Mucosa of rectum (tissue), 2 donors: ENCODE measurements at regions not wholly inside any gene's neighbourhood (a gene's known extent, or its start where the extent isn't known, plus 50 kb on each side); places are given as distances from the start of the nearest gene placed in this dataset.

Experiments used
- H3K27ac ChIP-seq, 2 donors: one replicate each; pipeline ENCODE4 v1.7.0; 2013; ENCODE audit warnings: inconsistent platforms in 2 of 2, low read depth in 2 of 2, low read length in 2 of 2
- H3K27me3 ChIP-seq, 2 donors: one replicate each; pipeline ENCODE4 v1.7.0; 2013; ENCODE audit warnings: low read length in 2 of 2; ENCODE audit not compliant: control insufficient read depth in 2 of 2, insufficient read depth in 2 of 2
- H3K36me3 ChIP-seq, 2 donors: one replicate each; pipeline ENCODE4 v1.7.0; 2013; ENCODE audit warnings: low read length in 2 of 2; ENCODE audit not compliant: control insufficient read depth in 2 of 2, insufficient read depth in 2 of 2
- H3K4me1 ChIP-seq, 2 donors: one replicate each; pipeline ENCODE4 v1.7.0; 2013; ENCODE audit warnings: low read length in 2 of 2, mild to moderate bottlenecking in 1 of 2; ENCODE audit not compliant: control insufficient read depth in 2 of 2, insufficient read depth in 2 of 2
- H3K4me3 ChIP-seq, 2 donors: one replicate each; pipeline ENCODE4 v1.7.0; 2013; ENCODE audit warnings: low read length in 2 of 2
- H3K9ac ChIP-seq, 2 donors: one replicate each; pipeline ENCODE4 v1.7.0; 2013; ENCODE audit warnings: low read length in 2 of 2, low read depth in 1 of 2, mild to moderate bottlenecking in 1 of 2
- H3K9me3 ChIP-seq, 2 donors: one replicate each; pipeline ENCODE4 v1.7.0; 2013; ENCODE audit warnings: low read length in 2 of 2; ENCODE audit not compliant: control insufficient read depth in 2 of 2
- donor health status: healthy.
- donor health status: Normal muscosa, but diverticular disease.

- no peaks in the 10 kb centered on the region for H3K27me3 ChIP-seq
- H3K4me1 ChIP-seq, result peaks cover 6 to 11% of the 10 kb centered on the region in 2 donors
- no peak overlapping the region for H3K9ac ChIP-seq
- H3K9me3 ChIP-seq, result no peaks in the 10 kb centered on the region
- no peak overlapping the region for H3K4me3 ChIP-seq
- H3K36me3 ChIP-seq, result no peaks in the 10 kb centered on the region
- no peak overlapping the region for H3K27ac ChIP-seq
Measured at GRCh38 chr17:70668938-70669778, 499.8 kb downstream of the KCNJ2 start.

- Histone ChIP-seq H3K36me3 (no peaks in the 10 kb centered on the region), H3K9me3 (no peaks in the 10 kb centered on the region), H3K4me1 (no peaks in the 10 kb centered on the region), H3K27me3 (no peaks in the 10 kb centered on the region), H3K27ac (no peak overlapping the region), H3K4me3 (no peak overlapping the region), H3K9ac (no peak overlapping the region)
Measured at GRCh38 chr17:70674061-70674460, 504.7 kb downstream of the KCNJ2 start.

DNA sequence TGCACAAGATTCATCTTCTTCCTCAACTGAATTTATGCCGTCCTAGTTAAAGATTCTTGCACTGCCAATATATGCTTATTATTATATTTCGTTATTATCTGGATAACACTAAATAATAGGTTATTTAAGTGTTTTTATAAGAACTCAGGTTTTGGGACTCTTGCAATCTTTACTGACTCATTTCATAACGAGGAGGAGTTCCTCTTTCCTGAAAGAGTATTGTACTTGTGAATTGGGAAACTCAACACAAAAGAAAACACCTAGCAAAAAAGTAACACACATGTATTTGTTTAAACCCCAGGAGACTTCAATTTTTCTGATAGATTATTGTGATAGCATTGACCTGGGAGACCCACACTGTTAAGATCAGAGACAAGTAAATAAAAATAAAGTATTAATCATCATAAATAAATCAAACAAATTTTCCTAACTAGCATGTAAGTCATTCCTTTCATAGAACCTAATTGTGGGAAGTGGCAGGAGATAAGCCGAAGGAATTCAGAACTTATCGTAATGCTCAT is 505.8 kb downstream of the KCNJ2 start:
- no peaks in the 10 kb centered on the region for H3K36me3 ChIP-seq
- H3K4me3 ChIP-seq, result no peak overlapping the region
- no peaks in the 10 kb centered on the region for H3K4me1 ChIP-seq
- H3K9ac ChIP-seq, result no peak overlapping the region
- no peaks in the 10 kb centered on the region for H3K27me3 ChIP-seq
- no peak overlapping the region for H3K27ac ChIP-seq
- H3K9me3 ChIP-seq, result no peaks in the 10 kb centered on the region

DNA sequence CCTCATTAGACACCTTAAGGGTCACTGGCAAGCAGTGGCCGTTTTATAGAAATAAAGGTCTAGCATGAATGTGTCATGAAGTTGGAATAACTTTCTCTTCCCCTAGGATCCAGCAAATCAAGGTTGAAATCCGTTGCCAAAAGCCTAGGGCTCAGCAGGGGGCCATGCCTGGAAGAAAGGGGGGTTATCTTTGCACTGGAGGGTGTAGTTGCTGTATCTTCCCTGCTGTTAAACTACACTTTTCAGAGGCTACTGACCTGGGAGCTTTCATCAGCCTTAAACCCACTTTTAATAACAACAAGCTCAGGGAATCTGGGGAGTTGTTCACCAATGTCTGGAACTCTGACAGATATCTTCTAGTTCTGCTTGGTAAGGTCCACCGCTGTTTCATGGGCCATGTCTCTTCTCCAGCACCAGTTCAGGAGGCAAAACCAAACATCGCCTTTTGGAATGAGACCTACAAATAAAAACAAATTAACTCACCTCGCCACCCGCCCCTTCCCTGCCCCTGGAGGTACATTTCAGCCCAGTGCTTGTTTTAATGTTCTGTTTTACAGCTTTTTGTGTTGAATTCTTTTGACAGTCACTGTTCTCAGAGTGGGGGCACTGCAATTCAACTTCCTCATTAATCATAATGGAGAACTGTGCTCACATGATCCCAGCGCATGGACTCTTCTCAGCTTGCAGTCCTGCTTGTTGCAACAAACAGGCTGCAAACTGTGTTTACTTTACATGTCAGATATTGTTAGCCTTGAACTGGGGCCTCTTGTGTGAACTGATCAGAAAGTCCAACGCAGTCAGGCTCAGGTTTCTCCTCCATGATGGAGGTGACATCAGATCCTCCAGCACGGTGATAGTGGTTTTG is 508.7 kb downstream of the KCNJ2 start:
- Histone ChIP-seq H3K4me1 (no peaks in the 10 kb centered on the region), H3K27me3 (no peaks in the 10 kb centered on the region), H3K36me3 (no peaks in the 10 kb centered on the region), H3K4me3 (no peak overlapping the region), H3K27ac (no peak overlapping the region), H3K9ac (no peak overlapping the region), H3K9me3 (no peaks in the 10 kb centered on the region)

- no peak overlapping the region for H3K9ac ChIP-seq
- H3K27ac ChIP-seq, result no peak overlapping the region
- no peaks in the 10 kb centered on the region for H3K36me3 ChIP-seq
- no peaks in the 10 kb centered on the region for H3K9me3 ChIP-seq
- no peak overlapping the region for H3K4me3 ChIP-seq
- H3K4me1 ChIP-seq, result no peaks in the 10 kb centered on the region
- no peaks in the 10 kb centered on the region for H3K27me3 ChIP-seq
Measured at GRCh38 chr17:70678889-70679288, 509.6 kb downstream of the KCNJ2 start.

DNA sequence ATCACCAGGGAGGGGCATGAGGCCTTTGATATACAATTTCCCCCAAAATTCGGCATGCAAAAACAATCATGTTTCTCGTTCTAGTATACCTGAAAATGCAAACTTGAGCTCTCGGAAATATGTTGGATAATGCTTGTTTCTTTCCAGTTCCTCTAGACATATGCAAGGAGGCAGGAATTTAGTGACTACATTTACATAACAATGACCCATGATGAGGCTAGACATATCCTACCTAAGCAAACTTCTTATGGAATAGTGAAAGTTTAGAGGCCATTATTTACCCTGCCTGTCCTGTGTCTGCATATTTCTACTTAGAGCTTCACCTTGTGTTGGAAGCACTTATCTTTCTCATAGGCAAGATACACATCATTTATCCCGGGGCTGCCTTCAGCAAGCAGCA is 514.6 kb downstream of the KCNJ2 start:
- Histone ChIP-seq H3K9ac (no peak overlapping the region), H3K27ac (no peak overlapping the region), H3K4me3 (no peak overlapping the region), H3K36me3 (no peaks in the 10 kb centered on the region), H3K9me3 (no peaks in the 10 kb centered on the region), H3K27me3 (no peaks in the 10 kb centered on the region), H3K4me1 (no peaks in the 10 kb centered on the region)

DNA sequence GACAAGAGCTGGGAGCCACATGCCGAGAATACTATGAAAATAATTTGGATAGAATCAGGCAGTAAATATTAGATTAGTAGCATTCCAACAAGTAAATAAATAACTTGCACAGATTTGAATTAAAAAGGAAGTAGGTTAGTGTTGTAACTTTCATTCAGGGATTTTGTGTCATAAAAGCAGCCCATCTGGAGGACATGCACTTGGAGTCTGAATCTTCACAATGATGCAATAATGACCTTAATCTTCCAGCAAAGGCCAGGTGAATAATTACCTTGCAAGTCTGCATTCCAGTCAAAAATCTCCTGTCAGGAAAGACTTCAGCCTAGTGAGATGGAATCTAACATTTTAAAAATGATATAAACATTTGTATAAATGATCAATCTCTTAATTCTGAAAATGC is 518.1 kb downstream of the KCNJ2 start:
- Histone ChIP-seq H3K9me3 (no peaks in the 10 kb centered on the region), H3K4me1 (no peaks in the 10 kb centered on the region), H3K27me3 (no peaks in the 10 kb centered on the region), H3K27ac (no peak overlapping the region), H3K9ac (no peak overlapping the region), H3K36me3 (no peaks in the 10 kb centered on the region), H3K4me3 (no peak overlapping the region)

- Histone ChIP-seq H3K4me1 (no peaks in the 10 kb centered on the region), H3K9me3 (no peaks in the 10 kb centered on the region), H3K9ac (no peak overlapping the region)
Measured at GRCh38 chr17:70691150-70691549, 521.8 kb downstream of the KCNJ2 start.

GRCh38 chr17:70699408-70699807 is 530.1 kb downstream of the KCNJ2 start:
- Histone ChIP-seq H3K9ac (no peak overlapping the region), H3K36me3 (no peaks in the 10 kb centered on the region), H3K27ac (no peak overlapping the region), H3K9me3 (no peaks in the 10 kb centered on the region), H3K4me3 (no peak overlapping the region), H3K4me1 (no peaks in the 10 kb centered on the region), H3K27me3 (no peaks in the 10 kb centered on the region)

More at GRCh38 chr17:70691150-70691549, 521.8 kb downstream of the KCNJ2 start:
- H3K27ac ChIP-seq, result no peak overlapping the region
- H3K27me3 ChIP-seq, result no peaks in the 10 kb centered on the region
- H3K4me3 ChIP-seq, result no peak overlapping the region
- no peaks in the 10 kb centered on the region for H3K36me3 ChIP-seq

DNA sequence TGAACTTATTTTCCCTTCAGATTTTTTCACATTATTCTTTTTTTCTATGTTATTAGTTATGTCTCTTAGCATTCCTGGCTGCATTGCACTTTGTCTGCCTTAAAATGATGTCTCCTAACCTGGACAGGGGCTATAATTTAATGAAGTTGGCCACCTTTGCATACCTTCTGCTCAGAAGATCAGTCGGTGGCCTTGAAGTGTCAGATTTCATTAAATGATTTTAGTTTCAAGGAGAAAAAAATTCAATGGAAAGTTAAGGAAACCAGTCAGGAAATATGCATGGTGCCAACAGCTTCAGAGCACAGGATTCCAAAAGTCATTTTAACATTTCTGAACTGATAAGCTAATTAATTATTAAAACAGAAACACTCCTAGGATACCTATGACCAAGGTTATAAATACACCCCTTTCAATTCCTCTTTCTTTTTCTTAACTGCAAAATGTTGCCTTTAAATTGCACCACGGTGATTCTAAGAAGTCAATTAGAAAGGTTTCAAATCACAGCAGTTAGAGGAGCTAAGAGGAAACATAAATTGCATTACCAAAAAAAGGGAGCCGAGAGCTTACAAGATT is 533.4 kb downstream of the KCNJ2 start:
- Histone ChIP-seq H3K27ac (no peak overlapping the region), H3K4me3 (no peak overlapping the region), H3K9me3 (no peaks in the 10 kb centered on the region), H3K9ac (no peak overlapping the region), H3K4me1 (no peaks in the 10 kb centered on the region), H3K27me3 (no peaks in the 10 kb centered on the region), H3K36me3 (no peaks in the 10 kb centered on the region)
